A673 (cell line): ENCODE measurements at regions not wholly inside any gene's neighbourhood (a gene's known extent, or its start where the extent isn't known, plus 50 kb on each side); places are given as distances from the start of the nearest gene placed in this dataset.
"Not testable (repeated sequence)": the region's sequence is repeated elsewhere in the genome, so short reads cannot be mapped to it uniquely, and the experiment has no call there.

Source experiments
- BruUV-seq: library from RNA; stranded (reverse); fragments of 400-500 nt; replicated peaks from 2 replicates; lab custom pipeline; 2021; lab: Mats Ljungman, UMichigan
- CTCF ChIA-PET: fragments of 300-600 bp; sonication (Branson Sonifier 250); formaldehyde crosslinking; loops from one replicate; lab custom pipeline; 2022; ENCODE audit warnings: antibody characterized with exemption; lab: Charles Lee
- POLR2A ChIA-PET: fragments of 300-600 bp; sonication (Branson Sonifier 250); formaldehyde crosslinking; loops from one replicate; lab custom pipeline; 2022; ENCODE audit warnings: antibody characterized with exemption; ENCODE audit not compliant: low non-redundant PET; lab: Charles Lee
- DNase-seq: peaks from one replicate; pipeline ENCODE4 v3.0.0-alpha.2; 2015; ENCODE audit warnings: low spot score
- H3K27ac ChIP-seq: fragments of 200-600 bp; sonication (generic); 2 replicates; pipeline ENCODE4 v1.5.1; 2016; ENCODE audit warnings: mixed run types, low read depth, mild to moderate bottlenecking, mixed read lengths, antibody characterized with exemption, low read length; ENCODE audit not compliant: poor library complexity, severe bottlenecking
- H3K27me3 ChIP-seq: fragments of 200-600 bp; sonication (generic); replicated peaks from 2 replicates; pipeline ENCODE4 v1.6.1; 2017; ENCODE audit warnings: mixed run types, low read depth, mild to moderate bottlenecking, mixed read lengths, antibody characterized with exemption, low read length; ENCODE audit not compliant: insufficient read depth, poor library complexity
- H3K36me3 ChIP-seq: fragments of 200-600 bp; sonication (generic); 2 replicates; pipeline ENCODE4 v1.6.1; 2016; ENCODE audit warnings: mixed run types, mild to moderate bottlenecking, mixed read lengths, antibody characterized with exemption, low read length; ENCODE audit not compliant: insufficient read depth, poor library complexity, severe bottlenecking
- H3K4me1 ChIP-seq: fragments of 200-600 bp; sonication (generic); 2 replicates; pipeline ENCODE4 v1.6.1; 2017; ENCODE audit warnings: mixed run types, mild to moderate bottlenecking, mixed read lengths, antibody characterized with exemption, low read length; ENCODE audit not compliant: insufficient read depth, poor library complexity, severe bottlenecking
- H3K4me3 ChIP-seq: fragments of 200-600 bp; sonication (generic); 2 replicates; pipeline ENCODE4 v1.5.1; 2016; ENCODE audit warnings: low read depth, mixed run types, mild to moderate bottlenecking, mixed read lengths, low read length; ENCODE audit not compliant: poor library complexity, severe bottlenecking
- H3K9me3 ChIP-seq: fragments of 200-600 bp; sonication (generic); 2 replicates; pipeline ENCODE4 v1.6.1; 2016; ENCODE audit warnings: mixed run types, low read depth, mild to moderate bottlenecking, mixed read lengths, antibody characterized with exemption, low read length; ENCODE audit not compliant: poor library complexity, severe bottlenecking
- CTCF ChIP-seq: fragments of 300-800, 200-600 bp; sonication (generic); conservative IDR thresholded peaks from 2 replicates; pipeline ENCODE4 v1.5.1; 2017; ENCODE audit warnings: low read depth, mild to moderate bottlenecking, antibody characterized with exemption, low read length, moderate library complexity, mixed read lengths
- EZH2 ChIP-seq: fragments of 200-600 bp; sonication (generic); IDR thresholded peaks from 2 replicates; pipeline ENCODE4 v1.6.1; 2017; ENCODE audit warnings: borderline replicate concordance, low read depth, mild to moderate bottlenecking, mixed read lengths, antibody characterized with exemption, low read length; ENCODE audit not compliant: poor library complexity, severe bottlenecking
- intact Hi-C: fragments of 100-400 bp; cut with micrococcal nuclease; formaldehyde crosslinking; loops from one replicate; pipeline ENCODE4 v1.10.0; 2022; ENCODE audit not compliant: unreplicated experiment

- POLR2A ChIA-PET: no interaction called here
- H3K4me1 ChIP-seq: no peaks in the 10 kb centered on the region
- TF ChIP-seq CTCF (no peak), EZH2 (no peak)
- H3K4me3 ChIP-seq: no peak overlapping the region
- H3K27ac ChIP-seq: no peak overlapping the region
- DNase-seq: no peak
- H3K36me3 ChIP-seq: no peaks in the 10 kb centered on the region
- no peaks in the 10 kb centered on the region for H3K27me3 ChIP-seq
- CTCF ChIA-PET: no interaction called here
- intact Hi-C loops: no loop called here
- BruUV-seq: no TSS peak
- H3K9me3 ChIP-seq: peaks cover 14% of the 10 kb centered on the region
These were observed 721.3 kb upstream of the NCAM2 start for GRCh38 chr21:20276954-20277353.

- intact Hi-C loops: no loop called here
- DNase-seq: no peak
- BruUV-seq: no TSS peak
These were observed 714.4 kb upstream of the NCAM2 start for GRCh38 chr21:20283836-20284235.

DNA sequence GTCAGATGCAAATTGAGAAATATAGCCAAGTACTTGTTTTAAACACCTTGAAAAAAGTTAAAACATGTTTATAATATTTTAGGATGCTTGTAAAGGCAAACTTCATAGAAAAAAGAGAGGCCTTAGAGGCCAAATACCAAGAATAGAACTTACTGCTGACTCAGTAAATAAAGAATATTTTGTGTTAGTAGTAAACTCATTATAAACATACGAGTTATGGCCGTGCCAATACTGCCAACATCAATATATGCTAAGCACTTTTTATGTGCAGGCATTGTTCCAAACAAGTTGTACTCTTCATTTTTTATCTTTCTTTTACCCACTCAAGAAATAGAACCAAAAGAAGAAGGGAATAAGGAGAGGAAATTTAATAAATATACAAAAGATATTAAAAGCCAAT is 705.9 kb upstream of the NCAM2 start:
- TF ChIP-seq CTCF: no peak
- TF ChIP-seq EZH2: no peak
- DNase-seq: no peak
- ChIA-PET POLR2A (no interaction called here), CTCF (no interaction called here)
- H3K9me3 ChIP-seq: peaks cover 8% of the 10 kb centered on the region
- no peaks in the 10 kb centered on the region for H3K36me3 ChIP-seq
- intact Hi-C loops: no loop called here
- BruUV-seq: no TSS peak
- H3K4me3 ChIP-seq: no peak overlapping the region
- no peaks in the 10 kb centered on the region for H3K4me1 ChIP-seq
- H3K27me3 ChIP-seq: no peaks in the 10 kb centered on the region
- no peak overlapping the region for H3K27ac ChIP-seq

More at GRCh38 chr21:20283836-20284235, 714.4 kb upstream of the NCAM2 start:
- Histone ChIP-seq H3K4me1 (no peaks in the 10 kb centered on the region), H3K27ac (no peak overlapping the region), H3K36me3 (no peaks in the 10 kb centered on the region), H3K9me3 (peaks cover 16% of the 10 kb centered on the region), H3K4me3 (no peak overlapping the region), H3K27me3 (no peaks in the 10 kb centered on the region)
- CTCF ChIA-PET: no interaction called here
- TF ChIP-seq EZH2 (no peak), CTCF (no peak)
- POLR2A ChIA-PET: no interaction called here

- H3K27me3 ChIP-seq, POLR2A ChIA-PET, DNase-seq, H3K36me3 ChIP-seq, H3K9me3 ChIP-seq, intact Hi-C loops, H3K4me1 ChIP-seq, H3K27ac ChIP-seq, H3K4me3 ChIP-seq, CTCF ChIA-PET, BruUV-seq: not testable (repeated sequence)
These were observed 705.4 kb upstream of the NCAM2 start for GRCh38 chr21:20292854-20293253.
